ENCODE measurements at regions not wholly inside any gene's neighbourhood (a gene's known extent, or its start where the extent isn't known, plus 50 kb on each side); places are given as distances from the start of the nearest gene placed in this dataset.

- TF ChIP-seq CTCF (IDR thresholded peaks at IDR 0.05) (no peak), POLR2AphosphoS5 (IDR thresholded peaks at IDR 0.05) (no peak)
Measured at GRCh38 chr6:92559003-92559402, 860.4 kb downstream of the EPHA7 start.

Data from breast epithelium (tissue), 3 donors.